ENCODE measurements at regions not wholly inside any gene's neighbourhood (a gene's known extent, or its start where the extent isn't known, plus 50 kb on each side); places are given as distances from the start of the nearest gene placed in this dataset.

DNA sequence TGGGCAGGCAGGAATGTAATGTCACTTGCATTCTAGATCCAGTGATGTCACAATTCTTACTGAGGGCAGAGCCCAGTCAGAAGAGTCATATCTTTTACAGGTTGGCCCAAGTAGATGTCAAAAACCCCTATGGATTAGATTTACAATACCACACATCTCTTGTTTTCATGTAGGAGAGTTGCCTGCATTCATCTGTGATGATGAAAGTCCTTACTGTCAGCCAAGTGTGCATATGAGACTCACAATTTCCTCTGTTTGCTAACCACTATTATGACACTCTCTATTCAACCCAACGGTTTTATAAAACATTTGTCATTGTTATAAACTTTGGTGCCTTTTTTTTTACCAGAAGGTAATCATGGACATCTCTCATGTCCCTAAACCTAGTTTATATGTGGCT, 898.8 kb upstream of the AMELY start:
- H3K27ac ChIP-seq (ENCODE audit: low read depth, low read length, poor library complexity, severe bottlenecking) = peak overlapping the region; percentile 19
- peaks cover 9% of the 10 kb centered on the region for H3K4me1 ChIP-seq (ENCODE audit: insufficient read depth, low read length, severe bottlenecking)
- no peaks in the 10 kb centered on the region for H3K9me3 ChIP-seq (ENCODE audit: low read length)
- H3K9ac ChIP-seq (ENCODE audit: low read length) = no peak overlapping the region
- TF ChIP-seq EZH2 (IDR thresholded peaks at IDR 0.05; ENCODE audit: borderline replicate concordance, low read length) = no peak
- TF ChIP-seq, protein P1, sequence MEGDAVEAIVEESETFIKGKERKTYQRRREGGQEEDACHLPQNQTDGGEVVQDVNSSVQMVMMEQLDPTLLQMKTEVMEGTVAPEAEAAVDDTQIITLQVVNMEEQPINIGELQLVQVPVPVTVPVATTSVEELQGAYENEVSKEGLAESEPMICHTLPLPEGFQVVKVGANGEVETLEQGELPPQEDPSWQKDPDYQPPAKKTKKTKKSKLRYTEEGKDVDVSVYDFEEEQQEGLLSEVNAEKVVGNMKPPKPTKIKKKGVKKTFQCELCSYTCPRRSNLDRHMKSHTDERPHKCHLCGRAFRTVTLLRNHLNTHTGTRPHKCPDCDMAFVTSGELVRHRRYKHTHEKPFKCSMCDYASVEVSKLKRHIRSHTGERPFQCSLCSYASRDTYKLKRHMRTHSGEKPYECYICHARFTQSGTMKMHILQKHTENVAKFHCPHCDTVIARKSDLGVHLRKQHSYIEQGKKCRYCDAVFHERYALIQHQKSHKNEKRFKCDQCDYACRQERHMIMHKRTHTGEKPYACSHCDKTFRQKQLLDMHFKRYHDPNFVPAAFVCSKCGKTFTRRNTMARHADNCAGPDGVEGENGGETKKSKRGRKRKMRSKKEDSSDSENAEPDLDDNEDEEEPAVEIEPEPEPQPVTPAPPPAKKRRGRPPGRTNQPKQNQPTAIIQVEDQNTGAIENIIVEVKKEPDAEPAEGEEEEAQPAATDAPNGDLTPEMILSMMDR (IDR thresholded peaks at IDR 0.05; ENCODE audit: low read length) = no peak
- no peaks in the 10 kb centered on the region for H3K9me2 ChIP-seq (ENCODE audit: low read depth, low read length)
- H4K20me1 ChIP-seq (ENCODE audit: insufficient read depth, low read length) = no peaks in the 10 kb centered on the region
- no peak overlapping the region for H3K4me3 ChIP-seq (ENCODE audit: low read depth, low read length, poor library complexity, severe bottlenecking)
- no peak overlapping the region for H3K4me2 ChIP-seq (ENCODE audit: low read length)
- no peak overlapping the region for H2AFZ ChIP-seq (ENCODE audit: low read length)
- no peaks in the 10 kb centered on the region for H3K36me3 ChIP-seq (ENCODE audit: insufficient read depth, low read length)
- H3F3A ChIP-seq (ENCODE audit: insufficient read depth, low read length) = no peaks in the 10 kb centered on the region
- H3K27me3 ChIP-seq (ENCODE audit: insufficient read depth, low read length) = no peaks in the 10 kb centered on the region
- no peaks in the 10 kb centered on the region for H3K79me2 ChIP-seq (ENCODE audit: insufficient read depth, low read length)

DNA sequence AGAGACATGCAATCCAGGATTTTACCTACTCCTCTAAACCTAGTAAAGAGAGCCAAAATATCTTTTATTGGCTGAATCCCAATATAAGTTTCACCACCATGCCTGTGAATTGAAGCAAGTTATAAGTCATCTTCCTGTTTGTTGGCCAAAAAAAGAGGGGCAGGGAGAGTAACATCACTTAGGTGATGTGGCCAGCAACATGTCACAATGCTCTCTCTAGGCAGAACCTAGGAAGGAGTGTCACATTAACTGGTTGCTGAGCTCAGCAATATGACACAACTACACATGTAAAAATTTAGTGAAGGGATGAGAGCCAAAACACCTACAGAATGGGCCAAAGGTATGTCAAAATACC, 895.9 kb upstream of the AMELY start:
- no peak overlapping the region for H3K27ac ChIP-seq (ENCODE audit: low read depth, low read length, poor library complexity, severe bottlenecking)
- TF ChIP-seq, protein P1 (IDR thresholded peaks at IDR 0.05; ENCODE audit: low read length) = no peak
- no peak for TF ChIP-seq EZH2 (IDR thresholded peaks at IDR 0.05; ENCODE audit: borderline replicate concordance, low read length)

DNA sequence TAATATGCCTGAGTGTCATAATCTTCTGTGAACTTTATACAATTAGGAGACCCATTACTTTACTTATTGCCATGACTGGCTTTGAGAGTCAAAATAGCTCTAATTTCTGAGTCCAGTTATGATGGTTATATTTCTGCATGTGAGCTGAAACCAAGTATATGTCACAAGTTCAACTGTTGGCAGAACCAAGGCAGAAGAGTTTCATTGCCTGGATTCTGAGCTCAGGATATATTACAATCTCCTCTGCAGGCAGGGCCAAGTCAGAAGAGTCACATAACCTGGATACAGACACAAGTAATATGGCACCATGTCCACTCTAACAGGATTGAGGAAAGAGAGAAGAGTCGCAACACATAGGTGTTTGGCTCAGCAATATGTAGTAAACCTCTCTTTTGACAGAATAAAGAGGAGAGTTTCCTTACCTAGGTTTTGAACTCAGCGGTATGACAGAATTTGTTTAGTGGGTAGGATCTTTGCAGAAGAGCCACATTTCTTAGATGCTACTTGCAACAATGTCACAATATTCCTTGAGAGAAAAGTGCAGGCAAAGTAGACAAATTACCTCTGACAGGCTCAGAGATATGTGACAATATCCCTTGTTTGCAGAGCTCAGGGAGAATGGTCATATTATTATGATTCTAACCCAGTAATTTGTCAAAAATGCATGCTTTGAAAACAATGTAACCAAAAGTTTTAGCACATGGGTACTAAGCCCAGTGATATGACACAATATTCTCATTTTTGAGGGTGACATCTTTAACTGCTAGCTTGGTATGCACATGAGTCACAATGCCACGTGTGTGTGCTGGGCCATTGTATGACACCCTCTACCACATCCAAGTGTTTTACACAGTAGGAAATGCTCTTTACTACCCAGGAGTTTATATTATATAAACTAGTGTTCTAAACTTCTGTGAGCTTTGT, 895.3 kb upstream of the AMELY start:
- H3F3A ChIP-seq (ENCODE audit: insufficient read depth, low read length) = no peaks in the 10 kb centered on the region
- no peak overlapping the region for H3K27ac ChIP-seq (ENCODE audit: low read depth, low read length, poor library complexity, severe bottlenecking)
- H2AFZ ChIP-seq (ENCODE audit: low read length) = no peak overlapping the region
- no peaks in the 10 kb centered on the region for H3K27me3 ChIP-seq (ENCODE audit: insufficient read depth, low read length)
- H3K4me2 ChIP-seq (ENCODE audit: low read length) = no peak overlapping the region
- no peak overlapping the region for H3K9ac ChIP-seq (ENCODE audit: low read length)
- no peaks in the 10 kb centered on the region for H3K36me3 ChIP-seq (ENCODE audit: insufficient read depth, low read length)
- no peaks in the 10 kb centered on the region for H3K9me2 ChIP-seq (ENCODE audit: low read depth, low read length)
- no peaks in the 10 kb centered on the region for H3K9me3 ChIP-seq (ENCODE audit: low read length)
- peaks cover 6% of the 10 kb centered on the region for H3K4me1 ChIP-seq (ENCODE audit: insufficient read depth, low read length, severe bottlenecking)
- H3K79me2 ChIP-seq (ENCODE audit: insufficient read depth, low read length) = no peaks in the 10 kb centered on the region
- TF ChIP-seq, protein P1 (IDR thresholded peaks at IDR 0.05; ENCODE audit: low read length) = no peak
- TF ChIP-seq EZH2 (IDR thresholded peaks at IDR 0.05; ENCODE audit: borderline replicate concordance, low read length) = no peak
- no peak overlapping the region for H3K4me3 ChIP-seq (ENCODE audit: low read depth, low read length, poor library complexity, severe bottlenecking)
- no peaks in the 10 kb centered on the region for H4K20me1 ChIP-seq (ENCODE audit: insufficient read depth, low read length)

More for the DNA sequence above, 895.9 kb upstream of the AMELY start:
- Histone ChIP-seq H3F3A (ENCODE audit: insufficient read depth, low read length) (no peaks in the 10 kb centered on the region), H4K20me1 (ENCODE audit: insufficient read depth, low read length) (no peaks in the 10 kb centered on the region), H2AFZ (ENCODE audit: low read length) (no peak overlapping the region), H3K36me3 (ENCODE audit: insufficient read depth, low read length) (no peaks in the 10 kb centered on the region), H3K9me3 (ENCODE audit: low read length) (no peaks in the 10 kb centered on the region), H3K4me2 (ENCODE audit: low read length) (no peak overlapping the region), H3K4me1 (ENCODE audit: insufficient read depth, low read length, severe bottlenecking) (peaks cover 8% of the 10 kb centered on the region), H3K9me2 (ENCODE audit: low read depth, low read length) (no peaks in the 10 kb centered on the region), H3K79me2 (ENCODE audit: insufficient read depth, low read length) (no peaks in the 10 kb centered on the region), H3K27me3 (ENCODE audit: insufficient read depth, low read length) (no peaks in the 10 kb centered on the region), H3K4me3 (ENCODE audit: low read depth, low read length, poor library complexity, severe bottlenecking) (no peak overlapping the region), H3K9ac (ENCODE audit: low read length) (no peak overlapping the region)
